ENCODE measurements at regions not wholly inside any gene's neighbourhood (a gene's known extent, or its start where the extent isn't known, plus 50 kb on each side); places are given as distances from the start of the nearest gene placed in this dataset.

GRCh38 chr3:16793321-16793720 is 91.4 kb upstream of the PLCL2 start:
- POLR2A ChIA-PET = no interaction called here
- H3K27me3 ChIP-seq (replicated peaks in 1 of 2; ENCODE audit: control insufficient read depth in 2 of 2, insufficient read depth in 2 of 2, low read length in 1 of 2) = no peaks in the 10 kb centered on the region
- TF ChIP-seq E2F8 (IDR thresholded peaks at IDR 0.05; ENCODE audit: low read depth, partially characterized antibody) (no peak), ZNF592 (IDR thresholded peaks at IDR 0.05) (no peak)
- H3K36me3 ChIP-seq (ENCODE audit: control insufficient read depth in 2 of 2, insufficient read depth in 2 of 2, low read length in 1 of 2) = no peaks in the 10 kb centered on the region
- no peak overlapping the region for H3K4me2 ChIP-seq (ENCODE audit: control insufficient read depth, insufficient read depth)
- no peak for FAIRE-seq
- no peak overlapping the region for H3K27ac ChIP-seq (ENCODE audit: control insufficient read depth, insufficient read depth)
- no peak overlapping the region for H3K4me3 ChIP-seq
- CTCF ChIA-PET = no interaction called here
- intact Hi-C loops (cut with micrococcal nuclease; ENCODE audit: unreplicated experiment) (no loop called here), in situ Hi-C loops (cut with MboI) (no loop called here)
- RAD21 ChIA-PET (ENCODE audit: unreplicated experiment) = no interaction called here
- no peaks in the 10 kb centered on the region for H4K20me1 ChIP-seq (ENCODE audit: control insufficient read depth, insufficient read depth)
- H3K9ac ChIP-seq (ENCODE audit: control insufficient read depth, insufficient read depth, low read length) = no peak overlapping the region
- BruUV-seq (replicated peaks) = no TSS peak
- DNase-seq (ENCODE audit: low read depth, low spot score) = no peak
- H2AFZ ChIP-seq (ENCODE audit: control insufficient read depth, low read depth, low read length) = no peak overlapping the region
- no peaks in the 10 kb centered on the region for H3K79me2 ChIP-seq (ENCODE audit: control insufficient read depth, insufficient read depth, low read length)
- H3K4me1 ChIP-seq (ENCODE audit: control insufficient read depth, insufficient read depth, low read length) = no peaks in the 10 kb centered on the region
- 23% methylated on average over 5 of the region's 5 CpGs for WGBS (ENCODE audit: insufficient coverage, insufficient replicate concordance, low lambda C conversion rate, missing lambda C conversion rate)
- SMC1A ChIA-PET (ENCODE audit: uncharacterized antibody, unreplicated experiment) = no interaction called here
- no peak for ATAC-seq
- no peaks in the 10 kb centered on the region; the same call in 2 of the 3 replicates for H3K9me3 ChIP-seq (replicated peaks; ENCODE audit: control insufficient read depth, insufficient read depth, low read length)
